ENCODE measurements at regions not wholly inside any gene's neighbourhood (a gene's known extent, or its start where the extent isn't known, plus 50 kb on each side); places are given as distances from the start of the nearest gene placed in this dataset.

DNA sequence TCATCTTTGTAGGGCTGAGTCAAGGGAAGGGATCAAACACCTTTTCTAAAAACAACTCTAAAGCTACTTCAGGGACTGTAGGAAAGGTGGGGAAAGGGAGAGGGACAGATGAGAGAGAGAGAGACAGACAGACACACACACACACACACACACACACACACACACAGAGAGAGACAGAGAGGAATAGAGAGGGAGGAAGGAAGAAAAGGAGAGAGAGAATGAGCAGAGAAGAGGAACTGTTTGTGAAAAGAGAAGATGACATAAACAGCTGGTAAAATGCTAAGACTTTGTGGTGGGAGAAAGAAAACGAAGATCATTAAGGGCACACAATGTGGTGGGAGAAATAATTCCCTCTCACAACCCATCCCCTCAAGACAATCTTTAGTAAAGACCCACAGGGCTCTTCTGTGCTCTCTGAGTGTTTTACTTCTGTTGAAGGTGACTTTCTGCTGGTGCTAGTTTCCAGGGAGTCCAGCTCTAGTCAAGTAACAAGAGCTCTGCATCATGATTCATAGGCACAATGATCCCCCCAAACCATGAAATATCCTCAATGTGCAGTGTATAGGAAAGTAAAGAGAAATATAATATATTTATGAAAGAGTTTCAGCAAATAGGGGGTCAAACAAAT, 77.2 kb upstream of the STK17B start:
- H3K4me2 ChIP-seq: no peak overlapping the region
- H3K4me3 Mint-ChIP-seq: no peak overlapping the region
- no peak for TF ChIP-seq EZH2 (IDR thresholded peaks at IDR 0.05)
- TF ChIP-seq EZH2phosphoT487 (IDR thresholded peaks at IDR 0.05): no peak
- TF ChIP-seq, protein P1, sequence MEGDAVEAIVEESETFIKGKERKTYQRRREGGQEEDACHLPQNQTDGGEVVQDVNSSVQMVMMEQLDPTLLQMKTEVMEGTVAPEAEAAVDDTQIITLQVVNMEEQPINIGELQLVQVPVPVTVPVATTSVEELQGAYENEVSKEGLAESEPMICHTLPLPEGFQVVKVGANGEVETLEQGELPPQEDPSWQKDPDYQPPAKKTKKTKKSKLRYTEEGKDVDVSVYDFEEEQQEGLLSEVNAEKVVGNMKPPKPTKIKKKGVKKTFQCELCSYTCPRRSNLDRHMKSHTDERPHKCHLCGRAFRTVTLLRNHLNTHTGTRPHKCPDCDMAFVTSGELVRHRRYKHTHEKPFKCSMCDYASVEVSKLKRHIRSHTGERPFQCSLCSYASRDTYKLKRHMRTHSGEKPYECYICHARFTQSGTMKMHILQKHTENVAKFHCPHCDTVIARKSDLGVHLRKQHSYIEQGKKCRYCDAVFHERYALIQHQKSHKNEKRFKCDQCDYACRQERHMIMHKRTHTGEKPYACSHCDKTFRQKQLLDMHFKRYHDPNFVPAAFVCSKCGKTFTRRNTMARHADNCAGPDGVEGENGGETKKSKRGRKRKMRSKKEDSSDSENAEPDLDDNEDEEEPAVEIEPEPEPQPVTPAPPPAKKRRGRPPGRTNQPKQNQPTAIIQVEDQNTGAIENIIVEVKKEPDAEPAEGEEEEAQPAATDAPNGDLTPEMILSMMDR (IDR thresholded peaks at IDR 0.05): no peak
- no peak overlapping the region for H3K4me3 ChIP-seq
- H3K4me1 ChIP-seq: no peaks in the 10 kb centered on the region
- no peaks in the 10 kb centered on the region for H3K36me3 ChIP-seq
- H3K4me1 Mint-ChIP-seq: no peaks in the 10 kb centered on the region
- H4K20me1 ChIP-seq (ENCODE audit: low read depth): no peaks in the 10 kb centered on the region
- H3K27ac Mint-ChIP-seq: no peak overlapping the region
- no peaks in the 10 kb centered on the region for H3K79me2 ChIP-seq (ENCODE audit: low read depth)
- no peak overlapping the region for H3K9ac ChIP-seq
- H3K27ac ChIP-seq: no peak overlapping the region
- peaks cover 5% of the 10 kb centered on the region for H3K36me3 Mint-ChIP-seq
- H2AFZ ChIP-seq (replicated peaks): no peak overlapping the region
- H3K9me3 Mint-ChIP-seq: no peaks in the 10 kb centered on the region
- no peaks in the 10 kb centered on the region for H3K27me3 Mint-ChIP-seq (ENCODE audit: insufficient read depth, low read depth)
- H3K27me3 ChIP-seq: no peaks in the 10 kb centered on the region
- DNase-seq (ENCODE audit: low spot score): no peak
- H3K9me3 ChIP-seq (ENCODE audit: low read depth): no peaks in the 10 kb centered on the region
- no peaks in the 10 kb centered on the region for H3F3A ChIP-seq (ENCODE audit: low read depth)

DNA sequence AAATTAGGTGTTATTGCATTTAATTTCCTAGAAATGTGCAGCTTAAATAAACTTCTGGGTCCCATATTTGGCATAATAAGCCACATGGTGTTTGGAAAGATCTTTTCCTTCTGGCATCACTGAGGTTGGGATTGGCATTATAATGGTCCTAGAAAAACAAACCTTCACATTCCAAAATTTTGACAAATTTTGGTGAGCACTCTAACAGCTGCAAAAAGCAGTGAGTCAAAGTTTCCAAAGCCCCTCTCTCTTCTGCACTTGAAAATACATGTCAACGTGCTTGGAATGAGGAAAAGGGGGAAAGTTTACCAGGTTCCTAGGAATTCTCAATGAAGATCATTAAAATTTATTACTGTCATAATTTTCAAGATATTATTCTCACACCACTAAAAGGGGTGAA, 77.8 kb upstream of the STK17B start:
- Histone ChIP-seq H3K9ac (no peak overlapping the region), H3K4me2 (no peak overlapping the region), H2AFZ (replicated peaks) (no peak overlapping the region), H3K27ac (no peak overlapping the region), H3K4me1 (no peaks in the 10 kb centered on the region), H3K9me3 (ENCODE audit: low read depth) (no peaks in the 10 kb centered on the region), H4K20me1 (ENCODE audit: low read depth) (no peaks in the 10 kb centered on the region), H3K36me3 (no peaks in the 10 kb centered on the region), H3K4me3 (no peak overlapping the region), H3F3A (ENCODE audit: low read depth) (no peaks in the 10 kb centered on the region), H3K79me2 (ENCODE audit: low read depth) (no peaks in the 10 kb centered on the region), H3K27me3 (no peaks in the 10 kb centered on the region)
- DNase-seq (ENCODE audit: low spot score): no peak
- no peaks in the 10 kb centered on the region for H3K4me1 Mint-ChIP-seq
- no peaks in the 10 kb centered on the region for H3K9me3 Mint-ChIP-seq
- peaks cover 5% of the 10 kb centered on the region for H3K36me3 Mint-ChIP-seq
- TF ChIP-seq EZH2 (IDR thresholded peaks at IDR 0.05) (no peak), EZH2phosphoT487 (IDR thresholded peaks at IDR 0.05) (no peak)
- TF ChIP-seq, protein P1 (IDR thresholded peaks at IDR 0.05): no peak
- H3K27me3 Mint-ChIP-seq (ENCODE audit: insufficient read depth, low read depth): no peaks in the 10 kb centered on the region
- no peak overlapping the region for H3K27ac Mint-ChIP-seq
- H3K4me3 Mint-ChIP-seq: no peak overlapping the region

DNA sequence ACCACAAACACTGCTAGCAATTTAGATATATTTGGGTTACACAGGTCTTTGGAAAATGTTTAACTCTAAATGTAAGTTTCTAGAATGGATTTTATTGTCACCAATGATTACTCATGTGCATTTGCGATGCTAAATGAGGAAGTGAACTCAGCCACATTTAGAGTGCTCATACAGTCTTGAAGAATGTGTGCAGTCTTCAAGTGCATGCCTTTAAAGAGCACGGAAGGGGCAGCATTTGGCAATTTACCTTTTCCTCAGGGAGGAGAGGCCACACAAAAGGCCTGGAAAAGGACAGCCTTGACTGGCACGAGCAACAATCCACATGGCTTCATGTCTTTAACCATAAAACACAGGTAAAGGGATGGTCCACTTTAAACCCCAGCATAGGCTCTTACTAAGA, 78.5 kb upstream of the STK17B start:
- H3K9ac ChIP-seq: no peak overlapping the region
- H3K4me1 ChIP-seq: no peaks in the 10 kb centered on the region
- Mint-ChIP-seq H3K4me3 (no peak overlapping the region), H3K36me3 (peaks cover 7% of the 10 kb centered on the region), H3K4me1 (no peaks in the 10 kb centered on the region), H3K27ac (no peak overlapping the region), H3K9me3 (no peaks in the 10 kb centered on the region), H3K27me3 (ENCODE audit: insufficient read depth, low read depth) (no peaks in the 10 kb centered on the region)
- H3K4me2 ChIP-seq: no peak overlapping the region
- no peaks in the 10 kb centered on the region for H3K36me3 ChIP-seq
- H3F3A ChIP-seq (ENCODE audit: low read depth): no peaks in the 10 kb centered on the region
- no peaks in the 10 kb centered on the region for H4K20me1 ChIP-seq (ENCODE audit: low read depth)
- no peak for DNase-seq (ENCODE audit: low spot score)
- H3K9me3 ChIP-seq (ENCODE audit: low read depth): no peaks in the 10 kb centered on the region
- no peak overlapping the region for H2AFZ ChIP-seq (replicated peaks)
- H3K4me3 ChIP-seq: no peak overlapping the region
- no peak overlapping the region for H3K27ac ChIP-seq
- TF ChIP-seq, protein P1 (IDR thresholded peaks at IDR 0.05): no peak
- TF ChIP-seq EZH2phosphoT487 (IDR thresholded peaks at IDR 0.05) (no peak), EZH2 (IDR thresholded peaks at IDR 0.05) (no peak)
- no peaks in the 10 kb centered on the region for H3K27me3 ChIP-seq
- no peaks in the 10 kb centered on the region for H3K79me2 ChIP-seq (ENCODE audit: low read depth)
